B cell (primary cell): ENCODE measurements at regions not wholly inside any gene's neighbourhood (a gene's known extent, or its start where the extent isn't known, plus 50 kb on each side); places are given as distances from the start of the nearest gene placed in this dataset.

Source experiments
- ATAC-seq: fragments of 200-7000 bp; cut with Tn5 transposase; one replicate; pipeline ENCODE4 v1.10.0; 2021; ENCODE audit warnings: low read depth, mild to moderate bottlenecking, moderate number of reproducible peaks, moderate library complexity
- CTCF ChIA-PET: fragments of 350-600 bp; sonication (Branson Sonifier 250); formaldehyde crosslinking; loops from one replicate; lab custom pipeline; 2021; ENCODE audit warnings: antibody characterized with exemption, inconsistent platforms; lab: Charles Lee
- POLR2A ChIA-PET: fragments of 350-600 bp; sonication (Branson Sonifier 250); formaldehyde crosslinking; loops from one replicate; lab custom pipeline; 2021; ENCODE audit warnings: antibody characterized with exemption; lab: Charles Lee
- DNase-seq: peaks from one replicate; pipeline ENCODE4 v3.0.0; 2013
- H2AFZ ChIP-seq: 2 replicates; pipeline ENCODE4 v1.6.1; 2012; ENCODE audit warnings: mild to moderate bottlenecking, low read depth, low read length; ENCODE audit not compliant: insufficient read depth, poor library complexity, severe bottlenecking
- H3K27ac ChIP-seq, 2 donors: 1 replicate in 1 of 2; 2 replicates in 1 of 2; pipeline ENCODE4 v1.5.1; 2012 to 2013; ENCODE audit warnings: low read length in 2 of 2, mild to moderate bottlenecking in 2 of 2, moderate library complexity in 1 of 2
- H3K27me3 ChIP-seq, 4 experiments: fragments of 200-600 bp in 1 of 4; sonication (generic) in 1 of 4; replicated peaks in 1 of 4; 1 replicate in 2 of 4; 2 replicates in 2 of 4; pipeline versions ENCODE4 v1.6.1 to v1.7.0; 2013 to 2016; ENCODE audit warnings: low read length in 3 of 4, mild to moderate bottlenecking in 2 of 4, mixed read lengths in 1 of 4, moderate library complexity in 1 of 4; ENCODE audit not compliant: insufficient read depth in 4 of 4, control insufficient read depth in 3 of 4; ENCODE audit errors: control extremely low read depth in 1 of 4
- H3K36me3 ChIP-seq, 2 experiments: replicated peaks in 1 of 2; 1 replicate in 1 of 2; 2 replicates in 1 of 2; pipeline versions ENCODE4 v1.6.1 to v1.7.1; 2013; ENCODE audit warnings: low read length in 1 of 2; ENCODE audit not compliant: insufficient read depth in 2 of 2, control insufficient read depth in 1 of 2; ENCODE audit errors: control extremely low read depth in 1 of 2, extremely low read depth in 1 of 2
- H3K4me1 ChIP-seq, 2 donors: fragments of 200-600 bp in 1 of 2; sonication (generic) in 1 of 2; 1 replicate in 1 of 2; 2 replicates in 1 of 2; pipeline versions ENCODE4 v1.5.1 to v1.6.1; 2013 to 2017; ENCODE audit warnings: low read length in 2 of 2; ENCODE audit not compliant: control insufficient read depth in 2 of 2, insufficient read depth in 2 of 2
- H3K4me2 ChIP-seq: replicated peaks from 2 replicates; pipeline ENCODE3; 2012; ENCODE audit warnings: mild to moderate bottlenecking, low read depth, low read length; ENCODE audit not compliant: poor library complexity, severe bottlenecking
- H3K4me3 ChIP-seq, 5 experiments: fragments of 200-600 bp in 1 of 5; sonication (generic) in 1 of 5; 1 replicate in 3 of 5; 2 replicates in 2 of 5; pipeline versions ENCODE4 v1.5.1 to v1.7.0; 2011 to 2016; ENCODE audit warnings: low read length in 4 of 5, mild to moderate bottlenecking in 4 of 5, low read depth in 2 of 5, control low read depth in 1 of 5, moderate library complexity in 1 of 5; ENCODE audit not compliant: insufficient read depth in 1 of 5; ENCODE audit errors: control extremely low read depth in 1 of 5, extremely low read depth in 1 of 5
- H3K79me2 ChIP-seq: fragments of 200-600 bp; sonication (generic); one replicate; pipeline ENCODE4 v1.6.0; 2016; ENCODE audit warnings: low read length; ENCODE audit not compliant: control insufficient read depth, insufficient read depth
- H3K9ac ChIP-seq: fragments of 200-600 bp; sonication (generic); 2 replicates; pipeline ENCODE4 v1.6.1; 2017; ENCODE audit warnings: mild to moderate bottlenecking, low read length, moderate library complexity
- H3K9me3 ChIP-seq, 3 donors: one replicate each; pipeline versions ENCODE4 v1.6.1 to v1.7.1; 2013; ENCODE audit warnings: low read length in 2 of 3; ENCODE audit not compliant: control insufficient read depth in 2 of 3, insufficient read depth in 1 of 3; ENCODE audit errors: control extremely low read depth in 1 of 3
- H4K20me1 ChIP-seq: 2 replicates; pipeline ENCODE4 v1.6.0; 2012; ENCODE audit warnings: mild to moderate bottlenecking, low read length; ENCODE audit not compliant: insufficient read depth, control insufficient read depth, poor library complexity, severe bottlenecking
- H3K27ac Mint-ChIP-seq: one replicate; pipeline ENCODE4 v1.8.0; 2021; ENCODE audit warnings: mixed read lengths
- H3K27me3 Mint-ChIP-seq: one replicate; pipeline ENCODE4 v1.8.0; 2021; ENCODE audit warnings: mixed read lengths
- H3K4me1 Mint-ChIP-seq: one replicate; pipeline ENCODE4 v1.8.0; 2021; ENCODE audit warnings: mixed read lengths
- H3K4me3 Mint-ChIP-seq: one replicate; pipeline ENCODE4 v1.8.0; 2021; ENCODE audit warnings: mixed read lengths
- H3K9me3 Mint-ChIP-seq: one replicate; pipeline ENCODE4 v1.8.0; 2022; ENCODE audit warnings: mixed read lengths; ENCODE audit not compliant: insufficient read depth
- CTCF ChIP-seq: fragments of 200-600 bp; IDR thresholded peaks from one replicate; pipeline ENCODE4 v1.8.0; 2022; ENCODE audit warnings: antibody characterized with exemption, mild to moderate bottlenecking
- EZH2 ChIP-seq: IDR thresholded peaks from 2 replicates; pipeline ENCODE4 v1.6.1; 2012; ENCODE audit warnings: borderline replicate concordance, low read depth, mild to moderate bottlenecking, moderate library complexity, low read length; ENCODE audit not compliant: insufficient read depth, poor library complexity, severe bottlenecking
- WGBS: methylation state at CpG from one replicate; pipeline ENCODE4 v1.1.5; 2013; ENCODE audit warnings: missing lambda C conversion rate; ENCODE audit not compliant: insufficient coverage; 5-methylcytosine and 5-hydroxymethylcytosine counted together
- intact Hi-C: fragments of 100-400 bp; cut with micrococcal nuclease; formaldehyde crosslinking; loops from one replicate; pipeline ENCODE4 v1.10.0; 2022

- Mint-ChIP-seq H3K4me1 (no peaks in the 10 kb centered on the region), H3K27me3 (no peaks in the 10 kb centered on the region), H3K4me3 (no peak overlapping the region), H3K27ac (no peak overlapping the region), H3K9me3 (no peaks in the 10 kb centered on the region)
- H3K4me1 ChIP-seq: no peaks in the 10 kb centered on the region
- H3K9ac ChIP-seq: no peak overlapping the region
- ChIA-PET POLR2A (no interaction called here), CTCF (interaction anchor here (0.6 kb wide), 1 partner anchor 21 kb away, joined by 3 read pairs; no protein-coding TSS in a partner anchor)
- 100% methylated on average over 1 of the region's 1 CpG for whole genome bisulfite sequencing
- H2AFZ ChIP-seq: no peak overlapping the region
- H3K36me3 ChIP-seq: no peaks in the 10 kb centered on the region
- no peak overlapping the region for H3K4me3 ChIP-seq
- no peak overlapping the region for H3K4me2 ChIP-seq
- DNase-seq (no peak), ATAC-seq (no peak)
- no peaks in the 10 kb centered on the region for H4K20me1 ChIP-seq
- H3K27me3 ChIP-seq: no peaks in the 10 kb centered on the region
- no peak for TF ChIP-seq EZH2
- no peak for TF ChIP-seq CTCF
- no peaks in the 10 kb centered on the region for H3K9me3 ChIP-seq
- no peak overlapping the region for H3K27ac ChIP-seq
- no peaks in the 10 kb centered on the region for H3K79me2 ChIP-seq
- intact Hi-C loops: no loop called here
These were observed 188.8 kb upstream of the FSTL5 start for GRCh38 chr4:162352580-162353107.

GRCh38 chr4:162350331-162350730 lies 186.5 kb upstream of the FSTL5 start:
- H3K36me3 ChIP-seq: no peaks in the 10 kb centered on the region
- ChIA-PET CTCF (no interaction called here), POLR2A (no interaction called here)
- no peak overlapping the region for H3K9ac ChIP-seq
- Mint-ChIP-seq H3K4me1 (no peaks in the 10 kb centered on the region), H3K27me3 (no peaks in the 10 kb centered on the region), H3K4me3 (no peak overlapping the region), H3K27ac (no peak overlapping the region), H3K9me3 (no peaks in the 10 kb centered on the region)
- DNase-seq: no peak
- H3K9me3 ChIP-seq: no peaks in the 10 kb centered on the region
- ATAC-seq: no peak
- no peaks in the 10 kb centered on the region for H3K79me2 ChIP-seq
- H3K4me2 ChIP-seq: no peak overlapping the region
- no peak overlapping the region for H3K27ac ChIP-seq
- no peaks in the 10 kb centered on the region for H3K27me3 ChIP-seq
- no peak overlapping the region for H3K4me3 ChIP-seq
- H4K20me1 ChIP-seq: no peaks in the 10 kb centered on the region
- no peak for TF ChIP-seq EZH2
- TF ChIP-seq CTCF: no peak
- intact Hi-C loops: no loop called here
- WGBS: no CpG with 5 or more reads among the region's 2 CpGs
- H3K4me1 ChIP-seq: no peaks in the 10 kb centered on the region
- no peak overlapping the region for H2AFZ ChIP-seq
